ENCODE measurements at regions not wholly inside any gene's neighbourhood (a gene's known extent, or its start where the extent isn't known, plus 50 kb on each side); places are given as distances from the start of the nearest gene placed in this dataset. TPM values are rescaled to one million over a fixed set of nuclear protein-coding genes. Genes with fewer than 3 reads are reported as not detected.
A peak's percentile ranks its signal among the peaks of the same experiment; 100 is the strongest.

DNA sequence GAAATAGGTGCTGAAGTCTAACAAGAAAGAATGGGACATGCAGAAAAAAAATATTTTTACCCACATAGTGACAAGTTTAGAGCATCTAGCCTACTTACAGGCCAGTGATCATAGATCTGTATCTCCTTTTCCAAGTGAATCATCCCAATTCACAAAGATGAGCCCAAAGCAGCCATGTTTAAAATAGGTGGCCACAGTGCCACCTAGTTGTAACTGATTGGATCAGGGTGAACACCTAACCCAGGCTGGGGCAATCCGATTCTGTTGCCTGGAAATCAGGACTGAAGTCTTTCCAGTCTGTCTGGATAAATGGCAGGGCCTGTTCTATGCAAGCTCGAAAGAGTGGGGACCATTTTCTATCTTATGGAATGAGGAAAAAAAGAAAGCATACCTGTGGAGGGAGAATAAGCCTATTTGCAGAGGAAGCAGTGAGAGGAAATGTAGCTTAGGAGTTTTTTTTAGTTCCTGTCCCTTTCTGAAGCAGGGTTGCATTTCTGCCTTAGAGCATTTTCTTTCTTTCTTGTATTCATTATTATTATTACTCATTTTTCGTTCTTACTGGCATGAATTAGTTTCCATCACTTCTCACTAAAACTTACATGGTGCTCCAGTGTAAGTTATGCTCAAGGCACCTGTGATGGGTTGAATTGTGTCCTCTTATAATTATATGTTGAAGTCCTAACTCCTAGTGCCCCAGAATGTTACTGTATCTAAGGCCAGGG is 113.2 kb upstream of the RAG2 start:
- Histone ChIP-seq H2AFZ (ENCODE audit: insufficient read depth, low read depth, low read length, poor library complexity, severe bottlenecking) (no peak overlapping the region), H4K20me1 (ENCODE audit: insufficient read depth, low read length) (no peaks in the 10 kb centered on the region), H3K4me2 (replicated peaks; ENCODE audit: extremely low read depth, low read length, poor library complexity, severe bottlenecking) (no peak overlapping the region), H3K9ac (ENCODE audit: insufficient read depth, low read length, poor library complexity, severe bottlenecking) (no peak overlapping the region), H3K36me3 (replicated peaks in 1 of 2; ENCODE audit: control insufficient read depth in 1 of 2, insufficient read depth in 2 of 2, low read length in 2 of 2) (no peaks in the 10 kb centered on the region), H3K27me3 (ENCODE audit: control insufficient read depth in 2 of 2, insufficient read depth in 2 of 2, low read length in 2 of 2) (no peaks in the 10 kb centered on the region), H3K4me1 (ENCODE audit: control insufficient read depth in 1 of 2, insufficient read depth in 2 of 2, low read length in 2 of 2) (peaks cover 11 to 12% of the 10 kb centered on the region in 2 donors), H3K27ac (ENCODE audit: low read depth in 1 of 2, low read length in 2 of 2) (no peak overlapping the region), H3K9me3 (replicated peaks in 1 of 2; ENCODE audit: control insufficient read depth in 1 of 2, insufficient read depth in 1 of 2, low read length in 2 of 2) (no peaks in the 10 kb centered on the region), H3K4me3 (replicated peaks in 1 of 3; ENCODE audit: low read depth in 2 of 3, low read length in 3 of 3) (no peak overlapping the region), H3K79me2 (ENCODE audit: insufficient read depth, low read length) (no peaks in the 10 kb centered on the region)
- no peak for DNase-seq
- peak; percentile 5 for TF ChIP-seq CTCF (IDR thresholded peaks at IDR 0.05)
- Mint-ChIP-seq H3K9me3 (no peaks in the 10 kb centered on the region), H3K36me3 (no peaks in the 10 kb centered on the region), H3K27ac (no peak overlapping the region), H3K27me3 (ENCODE audit: low read depth in 3 of 3) (peaks cover 8 to 12% (median 12%) of the 10 kb centered on the region in 3 donors), H3K4me3 (no peak overlapping the region), H3K4me1 (peaks cover 13% of the 10 kb centered on the region)
- 94% methylated on average over 2 of the region's 3 CpGs for WGBS (ENCODE audit: insufficient coverage)
- intact Hi-C loops (cut with micrococcal nuclease), result no loop called here

Small RNAs in the stretch of these regions (small RNA-seq; reads per million reads assigned to genes)
- gene RF00322 (ENCODE audit: insufficient read length, low read depth) (not detected), gene RNU6-99P (ENCODE audit: insufficient read length, low read depth) (not detected)
